Endothelial cell of umbilical vein (primary cell): ENCODE measurements at regions not wholly inside any gene's neighbourhood (a gene's known extent, or its start where the extent isn't known, plus 50 kb on each side); places are given as distances from the start of the nearest gene placed in this dataset.

ENCODE experiments used
- CTCF ChIP-seq, 2 donors: IDR thresholded peaks; 1 replicate in 1 of 2; 2 replicates in 1 of 2; pipeline ENCODE4 v1.5.1; 2011; ENCODE audit warnings: low read length in 2 of 2, mild to moderate bottlenecking in 2 of 2, moderate library complexity in 2 of 2, control low read depth in 1 of 2, inconsistent platforms in 1 of 2, low read depth in 1 of 2; ENCODE audit not compliant: insufficient read depth in 1 of 2; ENCODE audit errors: extremely low read depth in 1 of 2
- EZH2 ChIP-seq: IDR thresholded peaks from 2 replicates; pipeline ENCODE4 v1.6.1; 2012; ENCODE audit warnings: borderline replicate concordance, low read depth, mild to moderate bottlenecking, moderate library complexity, low read length, inconsistent platforms; ENCODE audit not compliant: severe bottlenecking

GRCh38 chrX:139209342-139209741, 321.2 kb upstream of the F9 start:
- no peak for TF ChIP-seq CTCF (IDR thresholded peaks at IDR 0.05; ENCODE audit: extremely low read depth in 1 of 2, insufficient read depth in 1 of 2, low read depth in 1 of 2, low read length in 2 of 2)
- no peak for TF ChIP-seq EZH2
